Spleen (tissue), 11 donors: ENCODE measurements at regions not wholly inside any gene's neighbourhood (a gene's known extent, or its start where the extent isn't known, plus 50 kb on each side); places are given as distances from the start of the nearest gene placed in this dataset.

Experiments
- DNase-seq: peaks from one replicate; pipeline ENCODE4 v3.0.0-alpha.2; 2020
- H3K27ac ChIP-seq, 8 donors: fragments of 200-600 bp; sonication (generic) in 7 of 8; 1 replicate in 4 of 8; 2 replicates in 4 of 8; pipeline versions ENCODE4 v1.5.0 to v1.8.0; 2016 to 2021; ENCODE audit warnings: inconsistent platforms in 4 of 8, mild to moderate bottlenecking in 4 of 8, moderate library complexity in 1 of 8
- H3K27me3 ChIP-seq, 7 donors: fragments of 200-600 bp; sonication (generic) in 6 of 7; replicated peaks in 1 of 7; 1 replicate in 4 of 7; 2 replicates in 3 of 7; pipeline versions ENCODE4 v1.5.0 to v1.8.0; 2016 to 2021; ENCODE audit warnings: inconsistent platforms in 3 of 7, mild to moderate bottlenecking in 1 of 7
- H3K36me3 ChIP-seq, 6 donors: fragments of 200-600 bp; sonication (generic) in 5 of 6; 1 replicate in 4 of 6; 2 replicates in 2 of 6; pipeline versions ENCODE4 v1.5.0 to v1.8.0; 2016 to 2021; ENCODE audit warnings: inconsistent platforms in 2 of 6
- H3K4me1 ChIP-seq, 6 donors: fragments of 200-600 bp; sonication (generic) in 5 of 6; 1 replicate in 3 of 6; 2 replicates in 3 of 6; pipeline versions ENCODE4 v1.5.0 to v1.8.0; 2016 to 2021; ENCODE audit warnings: inconsistent platforms in 3 of 6
- H3K4me3 ChIP-seq, 8 donors: fragments of 200-600 bp; sonication (generic) in 7 of 8; 1 replicate in 4 of 8; 2 replicates in 4 of 8; pipeline versions ENCODE4 v1.5.0 to v1.8.0; 2016 to 2021; ENCODE audit warnings: inconsistent platforms in 4 of 8, mild to moderate bottlenecking in 4 of 8, moderate library complexity in 2 of 8
- H3K9me3 ChIP-seq, 8 donors: fragments of 200-600 bp; sonication (generic) in 7 of 8; 1 replicate in 4 of 8; 2 replicates in 4 of 8; pipeline versions ENCODE4 v1.5.0 to v1.8.0; 2016 to 2021; ENCODE audit warnings: inconsistent platforms in 4 of 8
- POLR2A ChIP-seq, 3 donors: fragments of 450-650 bp; IDR thresholded peaks; one replicate each; pipeline ENCODE4 v1.5.1; 2017; ENCODE audit warnings: antibody characterized with exemption in 3 of 3, mild to moderate bottlenecking in 1 of 3
- POLR2AphosphoS5 ChIP-seq, 3 donors: sonication (generic); formaldehyde crosslinking; IDR thresholded peaks; one replicate each; pipeline ENCODE4 v1.5.1; 2017; ENCODE audit warnings: antibody characterized with exemption in 3 of 3
- WGBS, 5 donors: extraction: QIAGEN DNeasy Blood & Tissue Kit in 3 of 5; methylation state at CpG; one replicate each; pipeline versions ENCODE4 v1.1.5 to v1.1.7; 2013 to 2018; 5-methylcytosine and 5-hydroxymethylcytosine counted together
- intact Hi-C: fragments of 100-400 bp; cut with DNase I; formaldehyde crosslinking; loops from one replicate; pipeline ENCODE4 v1.15.0; 2023; ENCODE audit warnings: low total_unique reads
- TF ChIP-seq, protein P1 (sequence below), 11 experiments: fragments of 200-600 bp in 7 of 11; fragments of 450-650 bp in 4 of 11; sonication (generic) in 4 of 11; IDR thresholded peaks in 8 of 11; conservative IDR thresholded peaks in 3 of 11; 1 replicate in 7 of 11; 2 replicates in 4 of 11; pipeline versions ENCODE4 v1.4.0 to v1.8.0; 2016 to 2021; ENCODE audit warnings: antibody characterized with exemption in 11 of 11, inconsistent platforms in 4 of 11, mild to moderate bottlenecking in 1 of 11
- donor health status: healthy with polysubstance abuse.
- donor health status: DM: no; HTN: no; CAD: no; lungs with moderate emphysema.
- donor health status: DM: no; HTN: no; CAD: no.
- donor health status: Bipolar disorder and iron deficiency.
- donor health status: healthy.
- donor health status: DM: no; HTN: no; CAD: no.
- donor health status: DM: yes; HTN: yes; CAD: no.

DNA sequence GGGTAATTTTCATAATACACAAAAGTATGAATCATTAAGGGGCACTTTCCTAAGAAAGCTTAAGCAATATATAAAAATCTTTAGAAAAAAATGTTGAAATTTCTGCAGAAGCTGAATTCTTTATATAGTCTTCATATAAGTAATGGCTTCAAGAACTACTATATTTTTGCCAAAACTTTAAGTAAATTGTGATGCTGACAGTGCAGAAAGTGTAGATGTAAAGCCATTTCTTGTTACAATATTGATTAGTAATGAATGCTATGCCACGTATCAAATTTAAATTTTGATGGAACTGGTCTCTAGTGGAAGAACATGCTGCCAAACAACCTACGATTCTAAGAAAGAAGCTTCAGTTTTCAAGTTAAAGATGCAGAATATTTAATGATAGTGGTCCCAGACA is 1210.0 kb downstream of the SLITRK1 start:
- no peak overlapping the region for H3K27ac ChIP-seq
- intact Hi-C loops, result no loop called here
- WGBS, 5 donors, result 84 to 94% (median 87%) methylated on average over 2 of the region's 2 CpGs

GRCh38 chr13:82664183-82664582 is 1218.1 kb downstream of the SLITRK1 start:
- H3K36me3 ChIP-seq, result no peaks in the 10 kb centered on the region
- H3K27me3 ChIP-seq, result no peaks in the 10 kb centered on the region
- no peak for DNase-seq
- 54 to 84% (median 65%) methylated on average over 1 of the region's 1 CpG for WGBS, 5 donors
- no peaks in the 10 kb centered on the region for H3K4me1 ChIP-seq
- H3K9me3 ChIP-seq, result no peaks in the 10 kb centered on the region
- intact Hi-C loops, result no loop called here
- TF ChIP-seq, protein P1, sequence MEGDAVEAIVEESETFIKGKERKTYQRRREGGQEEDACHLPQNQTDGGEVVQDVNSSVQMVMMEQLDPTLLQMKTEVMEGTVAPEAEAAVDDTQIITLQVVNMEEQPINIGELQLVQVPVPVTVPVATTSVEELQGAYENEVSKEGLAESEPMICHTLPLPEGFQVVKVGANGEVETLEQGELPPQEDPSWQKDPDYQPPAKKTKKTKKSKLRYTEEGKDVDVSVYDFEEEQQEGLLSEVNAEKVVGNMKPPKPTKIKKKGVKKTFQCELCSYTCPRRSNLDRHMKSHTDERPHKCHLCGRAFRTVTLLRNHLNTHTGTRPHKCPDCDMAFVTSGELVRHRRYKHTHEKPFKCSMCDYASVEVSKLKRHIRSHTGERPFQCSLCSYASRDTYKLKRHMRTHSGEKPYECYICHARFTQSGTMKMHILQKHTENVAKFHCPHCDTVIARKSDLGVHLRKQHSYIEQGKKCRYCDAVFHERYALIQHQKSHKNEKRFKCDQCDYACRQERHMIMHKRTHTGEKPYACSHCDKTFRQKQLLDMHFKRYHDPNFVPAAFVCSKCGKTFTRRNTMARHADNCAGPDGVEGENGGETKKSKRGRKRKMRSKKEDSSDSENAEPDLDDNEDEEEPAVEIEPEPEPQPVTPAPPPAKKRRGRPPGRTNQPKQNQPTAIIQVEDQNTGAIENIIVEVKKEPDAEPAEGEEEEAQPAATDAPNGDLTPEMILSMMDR (IDR thresholded peaks at IDR 0.05 in 8 of 11, conservative IDR thresholded peaks at IDR 0.05 in 3 of 11), result no peak
- no peak for TF ChIP-seq POLR2A (IDR thresholded peaks at IDR 0.05)
- no peak for TF ChIP-seq POLR2AphosphoS5 (IDR thresholded peaks at IDR 0.05)
- H3K4me3 ChIP-seq, result no peak overlapping the region
- no peak overlapping the region for H3K27ac ChIP-seq

More for the DNA sequence above, 1210.0 kb downstream of the SLITRK1 start:
- Histone ChIP-seq H3K4me1 (no peaks in the 10 kb centered on the region), H3K9me3 (peaks cover 0 to 3% (median 0%) of the 10 kb centered on the region in 8 donors), H3K4me3 (no peak overlapping the region), H3K27me3 (no peaks in the 10 kb centered on the region), H3K36me3 (no peaks in the 10 kb centered on the region)
- TF ChIP-seq, protein P1 (IDR thresholded peaks at IDR 0.05 in 8 of 11, conservative IDR thresholded peaks at IDR 0.05 in 3 of 11), result no peak
- TF ChIP-seq POLR2A (IDR thresholded peaks at IDR 0.05) (no peak), POLR2AphosphoS5 (IDR thresholded peaks at IDR 0.05) (no peak)
- no peak for DNase-seq

- H3K4me1 ChIP-seq, result no peaks in the 10 kb centered on the region
- no peak overlapping the region for H3K27ac ChIP-seq
- H3K27me3 ChIP-seq, result no peaks in the 10 kb centered on the region
- WGBS, 5 donors, result 75 to 93% (median 81%) methylated on average over 4 of the region's 4 CpGs
- TF ChIP-seq POLR2A (IDR thresholded peaks at IDR 0.05) (no peak), POLR2AphosphoS5 (IDR thresholded peaks at IDR 0.05) (no peak)
- TF ChIP-seq, protein P1 (IDR thresholded peaks at IDR 0.05 in 8 of 11, conservative IDR thresholded peaks at IDR 0.05 in 3 of 11), result no peak
- intact Hi-C loops, result no loop called here
- H3K4me3 ChIP-seq, result no peak overlapping the region
- DNase-seq, result no peak
- no peaks in the 10 kb centered on the region for H3K36me3 ChIP-seq
- H3K9me3 ChIP-seq, result no peaks in the 10 kb centered on the region
Measured at GRCh38 chr13:82661126-82661525, 1221.1 kb downstream of the SLITRK1 start.

GRCh38 chr13:82658811-82659210 is 1223.5 kb downstream of the SLITRK1 start:
- Histone ChIP-seq H3K36me3 (no peaks in the 10 kb centered on the region), H3K4me1 (no peaks in the 10 kb centered on the region), H3K9me3 (no peaks in the 10 kb centered on the region), H3K4me3 (no peak overlapping the region), H3K27me3 (no peaks in the 10 kb centered on the region), H3K27ac (no peak overlapping the region)
- intact Hi-C loops, result no loop called here
- DNase-seq, result no peak
- TF ChIP-seq POLR2AphosphoS5 (IDR thresholded peaks at IDR 0.05) (no peak), POLR2A (IDR thresholded peaks at IDR 0.05) (no peak)
- TF ChIP-seq, protein P1 (IDR thresholded peaks at IDR 0.05 in 8 of 11, conservative IDR thresholded peaks at IDR 0.05 in 3 of 11), result no peak
- WGBS, 5 donors, result 54 to 70% (median 62%) methylated on average over 1 of the region's 1 CpG
